T-helper 1 cell treated with Interleukin-12 subunit alpha and Interleukin-12 subunit beta and Interleukin-4 antibody, amounts not matched to agents 30 ng/mL and 1 ng/mL, for 36 hours (primary cell): ENCODE measurements at regions not wholly inside any gene's neighbourhood (a gene's known extent, or its start where the extent isn't known, plus 50 kb on each side); places are given as distances from the start of the nearest gene placed in this dataset.
"Not testable (repeated sequence)": the region's sequence is repeated elsewhere in the genome, so short reads cannot be mapped to it uniquely, and the experiment has no call there.

Experiments used
- intact Hi-C: fragments of 100-400 bp; cut with micrococcal nuclease; formaldehyde crosslinking; loops from one replicate; pipeline ENCODE4 v1.15.1; 2024

- intact Hi-C loops, result no loop called here
These were observed 568.2 kb downstream of the ANKRD7 start for GRCh38 chr7:118792682-118793081.

- intact Hi-C loops, result no loop called here
These were observed 569.1 kb downstream of the ANKRD7 start for GRCh38 chr7:118793582-118793981.

- intact Hi-C loops, result no loop called here
These were observed 569.9 kb downstream of the ANKRD7 start for GRCh38 chr7:118794419-118794818.

- intact Hi-C loops, result no loop called here
These were observed 576.9 kb downstream of the ANKRD7 start for GRCh38 chr7:118801366-118801765.

GRCh38 chr7:118802726-118803125, 578.2 kb downstream of the ANKRD7 start:
- intact Hi-C loops, result no loop called here

GRCh38 chr7:118826246-118826645, 601.7 kb downstream of the ANKRD7 start:
- intact Hi-C loops, result no loop called here

GRCh38 chr7:118836933-118837332, 612.4 kb downstream of the ANKRD7 start:
- intact Hi-C loops, result no loop called here

GRCh38 chr7:118839515-118839914, 615.0 kb downstream of the ANKRD7 start:
- intact Hi-C loops, result no loop called here

GRCh38 chr7:118843456-118843855, 619.0 kb downstream of the ANKRD7 start:
- intact Hi-C loops, result no loop called here

GRCh38 chr7:118844748-118845147, 620.2 kb downstream of the ANKRD7 start:
- intact Hi-C loops, result no loop called here

- intact Hi-C loops, result no loop called here
These were observed 621.3 kb downstream of the ANKRD7 start for GRCh38 chr7:118845791-118846190.

GRCh38 chr7:118846977-118847376, 622.5 kb downstream of the ANKRD7 start:
- intact Hi-C loops, result no loop called here

- intact Hi-C loops, result no loop called here
These were observed 630.8 kb downstream of the ANKRD7 start for GRCh38 chr7:118855290-118855689.

GRCh38 chr7:118858651-118859149, 634.2 kb downstream of the ANKRD7 start:
- intact Hi-C loops, result no loop called here

GRCh38 chr7:118861581-118861980, 637.1 kb downstream of the ANKRD7 start:
- intact Hi-C loops, result no loop called here

GRCh38 chr7:118862740-118863139, 638.2 kb downstream of the ANKRD7 start:
- intact Hi-C loops, result no loop called here

GRCh38 chr7:118863966-118864365, 639.5 kb downstream of the ANKRD7 start:
- intact Hi-C loops, result no loop called here

GRCh38 chr7:118867860-118868259, 643.4 kb downstream of the ANKRD7 start:
- intact Hi-C loops, result no loop called here

GRCh38 chr7:118869141-118869540, 644.6 kb downstream of the ANKRD7 start:
- intact Hi-C loops, result not testable (repeated sequence)

GRCh38 chr7:118870187-118870586, 645.7 kb downstream of the ANKRD7 start:
- intact Hi-C loops, result no loop called here

GRCh38 chr7:118872568-118872967, 648.1 kb downstream of the ANKRD7 start:
- intact Hi-C loops, result no loop called here

- intact Hi-C loops, result no loop called here
These were observed 652.7 kb downstream of the ANKRD7 start for GRCh38 chr7:118877187-118877586.

- intact Hi-C loops, result no loop called here
These were observed 653.8 kb downstream of the ANKRD7 start for GRCh38 chr7:118878336-118878735.

- intact Hi-C loops, result no loop called here
These were observed 673.8 kb downstream of the ANKRD7 start for GRCh38 chr7:118898284-118898683.
